MG63 (cell line): ENCODE measurements at regions not wholly inside any gene's neighbourhood (a gene's known extent, or its start where the extent isn't known, plus 50 kb on each side); places are given as distances from the start of the nearest gene placed in this dataset.
"Not testable (repeated sequence)": the region's sequence is repeated elsewhere in the genome, so short reads cannot be mapped to it uniquely, and the experiment has no call there.

ENCODE experiments used
- DNase-seq: peaks from one replicate; pipeline ENCODE4 v3.0.0-alpha.2; 2020
- H3K27me3 ChIP-seq: fragments of 250-450 bp; sonication (Bioruptor Pico); 2 replicates; pipeline ENCODE4 v1.5.1; 2020; ENCODE audit warnings: mild to moderate bottlenecking, moderate library complexity
- H3K36me3 ChIP-seq: fragments of 250-450 bp; sonication (Bioruptor Pico); 2 replicates; pipeline ENCODE4 v1.5.1; 2020; ENCODE audit warnings: mild to moderate bottlenecking, moderate library complexity
- H3K4me3 ChIP-seq: fragments of 250-450 bp; sonication (Bioruptor Pico); 2 replicates; pipeline ENCODE4 v1.5.1; 2020; ENCODE audit warnings: mild to moderate bottlenecking, moderate library complexity
- H3K9me3 ChIP-seq: fragments of 250-450 bp; sonication (Bioruptor Pico); 2 replicates; pipeline ENCODE4 v1.5.1; 2020; ENCODE audit warnings: mild to moderate bottlenecking, moderate library complexity

DNA sequence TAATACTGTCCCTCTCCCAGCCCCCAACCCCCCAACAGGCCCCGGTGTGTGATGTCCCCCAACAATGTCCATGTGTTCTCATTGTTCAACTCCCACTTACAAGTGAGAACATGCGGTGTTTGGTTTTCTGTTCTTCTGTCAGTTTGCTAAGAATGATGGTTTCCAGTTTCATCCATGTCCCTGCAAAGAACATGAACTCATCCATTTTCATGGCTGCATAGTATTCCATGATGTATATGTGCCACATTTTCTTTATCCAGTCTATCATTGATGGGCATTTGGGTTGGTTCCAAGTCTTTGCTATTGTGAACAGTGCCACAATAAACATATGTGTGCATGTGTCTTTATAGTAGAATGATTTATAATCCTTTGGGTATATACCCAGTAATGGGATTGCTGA is 232.2 kb downstream of the PARM1 start:
- not testable (repeated sequence) for H3K9me3 ChIP-seq

DNA sequence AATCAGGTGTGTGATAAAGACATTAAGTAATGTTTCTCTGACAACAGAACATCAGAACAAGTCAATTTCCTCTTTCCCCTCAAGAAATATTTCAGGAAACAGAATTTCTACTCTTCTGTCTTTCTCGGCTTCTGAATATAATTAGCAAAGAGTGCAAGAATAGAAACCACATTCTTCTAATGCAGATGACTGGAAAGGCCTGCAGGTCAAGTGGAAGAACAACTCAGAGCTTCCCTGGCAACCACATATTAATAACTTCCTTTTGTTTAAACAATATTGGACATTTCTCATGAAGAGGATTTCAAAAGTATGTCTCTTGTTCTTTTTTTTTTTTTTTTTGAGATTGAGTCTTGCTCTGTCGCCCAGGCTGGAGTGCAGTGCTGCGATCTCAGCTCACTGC is 225.5 kb downstream of the PARM1 start:
- no peaks in the 10 kb centered on the region for H3K9me3 ChIP-seq
- H3K36me3 ChIP-seq = no peaks in the 10 kb centered on the region
- no peak overlapping the region for H3K4me3 ChIP-seq
- H3K27me3 ChIP-seq = no peaks in the 10 kb centered on the region
- no peak for DNase-seq

More for the DNA sequence above, 232.2 kb downstream of the PARM1 start:
- not testable (repeated sequence) for DNase-seq, H3K4me3 ChIP-seq, H3K27me3 ChIP-seq, H3K36me3 ChIP-seq

DNA sequence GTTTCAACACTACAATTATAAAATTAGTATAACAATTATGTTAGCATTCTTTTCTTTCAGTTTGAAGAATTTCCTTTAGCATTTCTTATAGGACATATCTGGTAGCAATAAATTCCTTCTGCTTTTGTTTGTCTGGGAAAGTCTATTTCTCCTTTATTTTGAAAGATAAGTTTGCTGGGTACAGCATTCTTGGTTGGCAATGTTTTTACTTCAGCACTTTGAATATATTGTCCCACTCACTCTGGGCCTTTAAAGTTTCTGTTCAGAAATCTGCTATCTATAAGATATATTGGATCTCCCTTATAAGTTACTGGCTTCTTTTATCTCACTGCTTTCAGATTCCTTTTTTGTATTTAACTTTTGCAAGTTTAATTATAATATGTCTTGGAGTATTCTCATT is 222.1 kb downstream of the PARM1 start:
- Histone ChIP-seq H3K9me3 (no peaks in the 10 kb centered on the region), H3K36me3 (no peaks in the 10 kb centered on the region), H3K27me3 (no peaks in the 10 kb centered on the region), H3K4me3 (no peak overlapping the region)
- DNase-seq = no peak

DNA sequence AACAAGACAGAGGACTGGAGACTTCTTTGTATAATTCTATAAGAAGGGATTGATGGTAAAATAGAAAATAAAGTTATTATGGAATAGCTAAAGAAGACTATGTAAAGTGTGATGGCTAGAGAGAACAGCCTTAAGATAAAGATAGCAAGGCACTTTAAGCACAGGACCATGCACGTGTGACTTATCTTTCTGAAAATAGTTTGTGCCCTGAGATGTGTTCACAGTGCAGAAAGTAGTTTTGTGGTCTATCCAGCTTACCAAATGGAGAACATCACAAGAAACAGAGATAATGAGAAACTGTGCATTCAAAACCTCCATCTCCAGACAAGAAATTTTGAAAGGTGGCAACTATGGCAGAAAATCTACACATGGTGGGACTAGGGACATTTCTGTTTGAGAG is 213.3 kb downstream of the PARM1 start:
- DNase-seq = no peak
- Histone ChIP-seq H3K36me3 (no peaks in the 10 kb centered on the region), H3K9me3 (no peaks in the 10 kb centered on the region), H3K27me3 (no peaks in the 10 kb centered on the region), H3K4me3 (no peak overlapping the region)

DNA sequence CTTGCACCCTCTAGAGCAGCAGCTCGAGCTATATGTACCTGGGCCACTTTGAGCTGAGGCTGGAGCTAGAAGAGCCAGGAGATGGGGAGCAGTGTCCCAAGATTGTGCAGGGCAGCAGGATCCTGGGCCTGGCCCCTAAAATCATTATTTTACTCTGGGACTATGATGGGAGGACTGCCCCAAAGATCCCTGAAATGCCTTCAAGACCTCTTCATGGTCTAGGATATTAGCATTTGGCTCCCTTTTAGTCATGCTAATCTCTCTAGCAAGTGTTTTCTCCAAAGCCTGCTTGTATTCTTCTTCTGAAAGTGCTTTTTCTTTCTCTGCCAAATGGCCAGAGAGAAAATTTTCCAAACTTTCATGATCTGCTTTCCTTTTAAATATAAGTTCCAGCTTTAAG is 211.6 kb downstream of the PARM1 start:
- no peak overlapping the region for H3K4me3 ChIP-seq
- no peaks in the 10 kb centered on the region for H3K36me3 ChIP-seq
- H3K27me3 ChIP-seq = no peaks in the 10 kb centered on the region
- DNase-seq = no peak
- no peaks in the 10 kb centered on the region for H3K9me3 ChIP-seq

DNA sequence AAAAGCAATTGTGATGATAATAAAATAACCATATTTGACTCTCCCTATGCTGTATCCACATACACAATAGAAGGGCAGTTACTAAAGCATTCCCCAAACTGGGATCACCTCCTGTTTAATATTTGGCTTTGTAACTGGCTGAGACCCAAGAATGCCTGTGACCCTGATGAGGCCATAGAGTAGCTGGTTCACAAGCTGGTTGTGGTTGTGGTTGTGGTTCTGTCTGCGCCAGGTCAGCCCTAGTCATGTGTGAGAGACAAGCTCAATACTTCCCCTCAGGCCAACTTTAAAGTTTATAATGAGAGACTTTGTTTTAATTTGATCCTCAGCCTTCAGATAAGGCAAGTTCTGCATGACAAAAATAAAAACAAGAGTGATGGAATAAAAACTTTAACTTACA is 209.9 kb downstream of the PARM1 start:
- H3K36me3 ChIP-seq = no peaks in the 10 kb centered on the region
- no peaks in the 10 kb centered on the region for H3K9me3 ChIP-seq
- no peaks in the 10 kb centered on the region for H3K27me3 ChIP-seq
- no peak for DNase-seq
- no peak overlapping the region for H3K4me3 ChIP-seq

DNA sequence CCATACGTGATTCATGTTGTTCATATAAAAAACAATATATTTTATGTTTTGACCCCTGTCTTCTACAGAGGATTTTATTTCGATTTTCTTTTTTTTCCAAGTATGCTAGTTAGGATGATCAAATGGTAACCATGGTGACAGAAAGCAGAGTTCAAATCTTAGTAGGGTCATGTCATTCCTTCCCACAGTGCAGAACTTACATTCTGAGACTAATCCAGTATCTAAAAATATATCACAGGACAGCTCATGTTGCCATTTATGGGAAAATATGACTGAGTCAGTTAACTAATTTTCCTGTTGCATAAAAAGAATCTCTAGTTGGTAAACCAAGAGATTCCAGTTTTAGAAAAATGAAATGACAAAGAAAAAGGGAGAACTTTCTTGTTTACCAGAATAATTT is 209.5 kb downstream of the PARM1 start:
- H3K4me3 ChIP-seq = no peak overlapping the region
- no peak for DNase-seq
- H3K9me3 ChIP-seq = no peaks in the 10 kb centered on the region
- H3K27me3 ChIP-seq = no peaks in the 10 kb centered on the region
- no peaks in the 10 kb centered on the region for H3K36me3 ChIP-seq

DNA sequence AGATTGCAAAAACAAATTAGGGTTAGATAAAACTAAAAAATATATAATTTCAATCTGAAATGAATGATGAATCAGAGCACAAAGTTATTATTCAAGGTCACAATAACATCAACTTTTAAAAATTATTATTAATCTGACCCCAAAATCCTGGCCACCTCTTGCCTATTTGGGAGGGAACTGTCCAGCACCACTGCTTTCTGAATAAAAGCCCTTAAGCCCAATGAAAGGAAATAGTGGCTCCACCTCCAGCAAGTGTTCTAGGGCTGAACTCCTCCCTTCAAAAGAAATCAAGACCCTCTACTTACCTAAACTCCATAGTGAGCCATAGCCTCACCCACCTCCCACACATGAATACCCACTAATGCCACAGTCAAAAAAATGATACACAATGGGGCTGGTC is 208.2 kb downstream of the PARM1 start:
- Histone ChIP-seq H3K9me3 (no peaks in the 10 kb centered on the region), H3K4me3 (no peak overlapping the region), H3K36me3 (no peaks in the 10 kb centered on the region), H3K27me3 (no peaks in the 10 kb centered on the region)
- DNase-seq = no peak

DNA sequence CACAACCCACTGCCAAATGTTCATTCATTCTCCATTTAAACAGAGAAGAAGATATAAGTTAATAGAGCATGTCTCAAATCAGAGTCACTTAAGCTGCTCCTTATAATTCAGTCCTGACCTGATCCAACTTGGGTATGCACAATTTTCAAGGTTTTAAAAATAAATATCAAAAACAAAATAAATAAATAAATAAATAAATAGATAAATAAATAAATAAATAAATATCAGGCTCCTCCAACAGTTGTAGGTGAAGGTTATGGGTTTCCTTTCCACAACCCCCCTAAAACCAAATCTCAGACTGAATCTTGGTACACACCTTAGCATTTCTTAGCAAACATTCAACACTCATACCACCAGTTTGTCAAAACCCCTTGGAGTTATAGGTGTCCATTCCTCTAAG is 204.4 kb downstream of the PARM1 start:
- no peak overlapping the region for H3K4me3 ChIP-seq
- H3K9me3 ChIP-seq = no peaks in the 10 kb centered on the region
- H3K27me3 ChIP-seq = no peaks in the 10 kb centered on the region
- no peak for DNase-seq
- no peaks in the 10 kb centered on the region for H3K36me3 ChIP-seq

DNA sequence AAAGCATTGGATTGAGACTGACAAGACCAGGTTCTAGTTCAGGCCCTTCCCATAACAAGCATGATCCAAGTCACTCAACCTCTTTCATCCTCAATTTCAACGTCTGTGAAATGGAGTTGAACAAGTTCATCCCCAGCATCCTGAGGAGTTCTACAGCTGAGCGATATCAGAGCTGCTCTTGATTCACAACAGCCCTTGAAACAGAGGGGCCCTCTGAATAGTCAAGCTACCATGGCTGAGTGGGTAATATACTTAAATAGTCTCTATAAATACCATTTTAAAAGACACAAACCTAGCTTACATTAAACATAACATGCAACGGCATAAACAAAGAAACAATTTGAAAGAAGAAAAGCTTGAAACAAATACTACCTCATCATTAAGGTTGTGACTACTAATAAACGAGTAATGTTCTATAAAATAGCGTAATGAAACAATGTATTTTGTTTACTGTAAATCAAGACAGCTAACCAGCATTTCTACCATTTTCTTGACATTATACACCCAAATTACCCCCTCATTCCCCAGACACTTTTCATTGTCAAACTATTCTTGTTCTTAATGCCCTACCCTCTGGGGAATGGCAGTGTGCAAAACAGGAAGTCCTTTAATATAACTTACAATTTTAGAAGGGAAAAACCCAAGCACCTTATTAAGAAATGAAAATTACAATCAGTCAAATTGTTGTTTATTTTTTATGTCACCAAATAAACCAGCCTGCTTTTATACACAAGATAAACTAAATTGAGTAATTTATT is 202.3 kb downstream of the PARM1 start:
- H3K9me3 ChIP-seq = no peaks in the 10 kb centered on the region
- no peak overlapping the region for H3K4me3 ChIP-seq
- DNase-seq = no peak
- no peaks in the 10 kb centered on the region for H3K27me3 ChIP-seq
- H3K36me3 ChIP-seq = no peaks in the 10 kb centered on the region

DNA sequence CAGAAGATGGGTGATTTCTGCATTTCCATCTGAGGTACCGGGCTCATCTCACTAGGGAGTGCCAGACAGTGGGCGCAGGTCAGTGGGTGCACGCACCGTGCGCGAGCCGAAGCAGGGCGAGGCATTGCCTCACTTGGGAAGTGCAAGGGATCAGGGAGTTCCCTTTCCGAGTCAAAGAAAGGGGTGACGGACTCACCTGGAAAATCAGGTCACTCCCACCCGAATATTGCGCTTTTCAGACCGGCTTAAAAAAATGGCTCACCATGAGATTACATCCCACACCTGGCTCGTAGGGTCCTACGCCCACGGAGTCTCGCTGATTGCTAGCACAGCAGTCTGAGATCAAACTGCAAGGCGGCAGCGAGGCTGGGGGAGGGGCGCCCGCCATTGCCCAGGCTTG is 194.0 kb downstream of the PARM1 start:
- H3K4me3 ChIP-seq, H3K27me3 ChIP-seq, H3K9me3 ChIP-seq, H3K36me3 ChIP-seq, DNase-seq: not testable (repeated sequence)

DNA sequence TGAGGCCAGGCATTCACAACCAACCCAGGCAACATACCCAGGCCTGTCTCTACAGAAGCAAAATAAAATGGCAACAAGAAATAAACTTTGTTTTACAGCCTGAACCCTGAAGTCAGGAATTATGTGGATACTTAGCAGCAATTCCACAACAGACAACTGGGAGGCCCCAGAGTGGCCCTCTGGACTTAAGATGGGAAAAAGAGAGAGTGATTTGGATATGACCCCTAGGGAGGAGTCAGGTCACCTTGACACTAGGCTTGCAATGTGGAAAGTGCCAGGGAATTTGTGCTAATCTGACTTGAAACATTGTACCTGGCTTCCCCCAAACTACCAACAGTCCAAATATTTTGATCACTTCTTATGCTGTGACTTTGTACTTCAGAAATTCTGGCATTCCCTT is 193.1 kb downstream of the PARM1 start:
- Histone ChIP-seq H3K27me3 (no peaks in the 10 kb centered on the region), H3K9me3 (no peaks in the 10 kb centered on the region), H3K4me3 (no peak overlapping the region), H3K36me3 (no peaks in the 10 kb centered on the region)
- DNase-seq = no peak

DNA sequence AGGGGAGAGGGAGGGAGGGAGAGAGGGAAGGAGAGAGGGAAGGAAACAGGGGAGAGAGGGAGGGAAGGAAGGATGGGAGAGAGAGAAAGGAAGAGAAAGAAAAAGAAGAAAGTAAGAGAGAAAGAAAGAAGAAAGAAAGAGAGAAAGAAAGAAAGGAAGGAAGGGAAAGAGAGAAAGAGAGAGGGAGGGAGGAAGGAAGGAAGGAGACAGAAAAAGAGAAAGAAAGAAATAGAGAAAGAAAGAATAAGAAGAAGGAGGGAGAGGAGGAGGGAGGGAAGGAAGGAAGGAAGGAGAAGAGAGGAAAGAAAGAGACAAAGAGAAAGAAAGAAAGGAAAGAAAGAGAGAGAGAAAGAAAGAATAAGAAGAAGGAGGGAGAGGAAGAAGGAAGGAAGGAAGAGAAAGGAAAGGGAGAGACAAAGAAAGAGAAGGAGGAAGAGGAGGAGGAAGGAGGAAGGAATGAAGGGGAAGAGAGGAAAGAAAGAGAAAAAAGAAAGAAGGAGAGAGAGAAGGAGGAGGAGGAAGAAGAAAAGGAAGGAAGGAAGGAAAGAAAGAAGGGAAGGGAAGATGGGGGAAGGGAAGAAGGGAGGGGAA is 189.6 kb downstream of the PARM1 start:
- DNase-seq = no peak
- Histone ChIP-seq H3K9me3 (no peaks in the 10 kb centered on the region), H3K36me3 (no peaks in the 10 kb centered on the region), H3K27me3 (no peaks in the 10 kb centered on the region), H3K4me3 (no peak overlapping the region)

DNA sequence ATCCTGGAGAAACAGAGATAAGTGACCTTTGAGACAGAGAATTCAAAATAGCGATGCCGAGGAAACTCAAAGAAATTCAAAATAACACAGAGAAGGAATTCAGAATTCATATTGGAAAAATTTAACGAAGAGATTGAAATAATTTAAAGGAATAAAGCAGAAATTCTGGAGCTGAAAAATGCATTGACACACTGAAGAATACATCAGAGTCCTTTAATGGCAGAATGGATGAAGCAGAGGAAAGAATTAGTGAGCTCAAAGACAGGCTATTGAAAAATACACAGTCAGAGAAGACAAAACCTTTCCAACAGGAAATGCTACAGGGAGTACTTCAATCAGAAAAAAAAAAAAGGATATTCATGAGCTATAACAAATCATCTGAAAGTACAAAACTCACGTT is 185.8 kb downstream of the PARM1 start:
- H3K4me3 ChIP-seq = no peak overlapping the region
- H3K27me3 ChIP-seq = no peaks in the 10 kb centered on the region
- DNase-seq = no peak
- H3K9me3 ChIP-seq = no peaks in the 10 kb centered on the region
- H3K36me3 ChIP-seq = no peaks in the 10 kb centered on the region

DNA sequence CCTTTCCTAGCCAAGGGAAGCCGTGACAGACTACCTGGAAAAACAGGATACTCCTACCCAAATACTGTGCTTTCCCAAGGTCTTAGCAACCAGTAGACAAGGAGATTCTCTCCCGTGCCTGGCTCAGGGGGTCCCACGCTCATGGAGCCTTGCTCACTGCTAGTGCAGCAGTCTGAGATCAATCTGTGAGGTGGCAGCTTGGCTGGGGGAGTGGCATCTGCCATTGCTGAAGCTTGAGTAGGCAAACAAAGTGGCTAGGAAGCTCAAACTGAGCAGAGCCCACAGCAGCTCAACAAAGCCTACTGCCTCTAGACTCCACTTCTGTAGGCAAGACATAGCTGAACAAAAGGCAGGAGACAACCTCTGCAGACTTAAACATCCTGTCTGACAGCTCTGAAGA is 177.1 kb downstream of the PARM1 start:
- H3K27me3 ChIP-seq = no peaks in the 10 kb centered on the region
- DNase-seq = no peak

DNA sequence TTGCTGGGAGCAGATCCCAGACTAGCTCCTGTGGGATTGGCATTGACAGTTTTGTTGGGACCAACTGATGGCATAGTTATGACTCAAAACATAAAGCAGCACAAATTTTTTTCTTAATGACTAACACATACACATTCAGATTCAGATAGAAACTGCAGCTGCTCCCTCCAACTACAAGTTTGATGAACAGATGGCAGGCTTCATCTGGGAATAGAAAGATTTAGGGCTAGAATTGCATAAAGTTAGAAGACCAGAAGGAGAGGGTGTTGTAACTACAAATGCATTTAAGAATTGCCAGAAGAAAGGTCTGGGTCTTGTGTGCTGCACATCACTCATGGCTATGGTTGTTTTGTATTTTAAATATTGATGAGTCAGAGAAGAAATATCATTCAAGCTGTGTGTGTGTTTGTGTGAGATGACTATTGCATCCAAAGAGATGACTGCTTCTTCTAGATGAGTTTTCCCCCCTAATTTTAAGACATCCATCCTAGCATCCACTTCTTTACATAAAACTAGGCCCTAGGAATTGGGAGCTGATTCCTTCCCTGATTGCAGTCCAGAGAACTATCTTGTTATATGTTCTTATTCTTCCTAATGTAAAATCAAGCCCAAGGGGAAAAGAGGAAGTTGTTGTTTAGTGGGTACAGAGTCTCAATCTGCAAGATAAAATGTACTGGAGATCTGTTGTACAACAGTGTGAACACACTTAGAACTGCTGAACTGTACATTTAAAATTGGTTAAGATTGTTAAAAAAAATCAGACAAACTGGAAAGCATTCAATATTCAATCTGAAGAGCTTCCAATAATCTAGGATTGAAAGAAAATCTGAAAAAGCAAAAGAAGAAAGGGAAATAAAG is 175.1 kb downstream of the PARM1 start:
- H3K27me3 ChIP-seq = no peaks in the 10 kb centered on the region
- no peak for DNase-seq
- H3K36me3 ChIP-seq = no peaks in the 10 kb centered on the region

More for the DNA sequence above, 177.1 kb downstream of the PARM1 start:
- Histone ChIP-seq H3K36me3 (no peaks in the 10 kb centered on the region), H3K4me3 (no peak overlapping the region), H3K9me3 (no peaks in the 10 kb centered on the region)

DNA sequence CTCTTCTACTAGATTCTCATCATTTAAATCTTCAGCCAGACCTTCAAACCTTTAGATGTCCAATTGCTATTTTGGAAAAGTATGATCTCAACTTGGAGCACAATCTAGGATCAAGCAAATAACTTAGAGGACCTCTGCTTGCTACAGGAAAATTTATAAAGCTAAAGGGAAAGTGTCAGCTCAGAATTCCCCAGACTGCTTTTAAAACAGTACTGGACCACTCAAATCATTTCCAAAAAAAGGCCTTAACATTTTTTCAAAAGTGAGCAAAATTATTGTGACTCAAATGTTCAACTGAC is 169.8 kb downstream of the PARM1 start:
- H3K9me3 ChIP-seq = no peaks in the 10 kb centered on the region
- no peak overlapping the region for H3K4me3 ChIP-seq
- no peaks in the 10 kb centered on the region for H3K36me3 ChIP-seq
- DNase-seq = no peak
- H3K27me3 ChIP-seq = no peaks in the 10 kb centered on the region

More for the DNA sequence above, 175.1 kb downstream of the PARM1 start:
- Histone ChIP-seq H3K9me3 (no peaks in the 10 kb centered on the region), H3K4me3 (no peak overlapping the region)
